GM19023 (cell line): ENCODE measurements at regions not wholly inside any gene's neighbourhood (a gene's known extent, or its start where the extent isn't known, plus 50 kb on each side); places are given as distances from the start of the nearest gene placed in this dataset.

Experiments used
- ATAC-seq: cut with Tn5 transposase; IDR thresholded peaks from one replicate; pipeline ENCODE4 v1.9.1; 2021; ENCODE audit warnings: mild to moderate bottlenecking, moderate library complexity; ENCODE audit not compliant: unreplicated experiment

DNA sequence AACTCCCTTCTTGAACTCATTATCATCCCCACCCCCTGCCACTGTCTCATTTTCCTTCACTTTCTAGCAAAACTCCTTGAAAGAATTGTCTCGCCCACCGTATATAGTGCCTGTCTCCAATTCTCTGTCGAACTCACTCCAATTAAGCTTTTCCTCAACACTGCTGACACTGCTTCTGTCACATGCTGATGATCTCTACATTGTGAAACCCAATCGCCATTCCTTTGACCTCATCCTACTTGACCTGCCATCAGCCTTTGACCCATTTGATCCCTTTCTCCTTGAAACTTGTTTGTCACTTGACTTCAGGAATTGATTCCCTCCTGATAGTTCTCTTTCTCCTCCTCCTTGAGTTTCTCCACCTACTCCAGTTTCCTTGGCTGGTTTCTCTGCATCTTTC lies 54.8 kb downstream of the CCDC71L start:
- no peak for ATAC-seq

GRCh38 chr7:106604971-106605370 lies 56.0 kb downstream of the CCDC71L start:
- no peak for ATAC-seq

GRCh38 chr7:106604303-106604924 lies 56.5 kb downstream of the CCDC71L start:
- ATAC-seq, result no peak

DNA sequence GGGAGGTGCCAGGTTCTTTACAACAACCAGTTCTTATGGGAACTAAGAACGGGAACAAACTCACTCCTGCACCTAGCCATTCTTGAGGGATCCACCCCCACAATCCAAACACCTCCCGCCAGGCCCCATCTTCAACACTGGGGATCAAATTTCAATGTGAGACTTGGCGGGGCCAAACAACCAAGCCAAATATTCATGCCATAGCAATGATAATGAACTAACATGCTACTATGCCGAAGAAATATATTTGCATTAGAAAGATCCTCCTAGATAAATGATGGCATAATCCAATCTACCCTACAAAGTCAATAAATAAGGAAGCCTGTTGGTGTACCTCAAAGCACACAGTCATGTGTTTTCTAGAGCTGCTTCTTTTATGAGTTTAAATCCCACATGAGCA lies 57.6 kb downstream of the CCDC71L start:
- ATAC-seq, result no peak

DNA sequence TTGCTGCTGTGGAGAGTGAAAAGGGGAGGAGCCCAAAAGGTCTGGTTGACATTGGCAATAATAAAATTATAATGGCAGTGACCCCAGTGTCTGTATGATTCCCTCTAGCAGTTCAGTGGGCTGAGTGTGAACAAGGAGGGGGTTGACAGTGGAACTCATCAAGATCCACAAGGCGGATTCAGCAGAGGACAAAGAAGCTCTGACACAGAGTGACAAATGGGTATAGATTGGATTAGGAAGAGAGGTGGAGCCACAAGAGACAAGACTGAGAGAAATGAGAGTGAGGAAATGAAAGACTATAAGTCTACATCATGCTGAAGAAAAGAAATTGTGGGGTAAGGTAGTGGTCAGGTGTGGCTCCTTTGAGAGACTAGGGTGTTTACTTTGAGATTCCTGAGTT lies 58.9 kb downstream of the CCDC71L start:
- no peak for ATAC-seq

GRCh38 chr7:106600569-106601373 lies 60.2 kb downstream of the CCDC71L start:
- ATAC-seq, result no peak

GRCh38 chr7:106599343-106599698 lies 61.6 kb downstream of the CCDC71L start:
- ATAC-seq, result no peak

DNA sequence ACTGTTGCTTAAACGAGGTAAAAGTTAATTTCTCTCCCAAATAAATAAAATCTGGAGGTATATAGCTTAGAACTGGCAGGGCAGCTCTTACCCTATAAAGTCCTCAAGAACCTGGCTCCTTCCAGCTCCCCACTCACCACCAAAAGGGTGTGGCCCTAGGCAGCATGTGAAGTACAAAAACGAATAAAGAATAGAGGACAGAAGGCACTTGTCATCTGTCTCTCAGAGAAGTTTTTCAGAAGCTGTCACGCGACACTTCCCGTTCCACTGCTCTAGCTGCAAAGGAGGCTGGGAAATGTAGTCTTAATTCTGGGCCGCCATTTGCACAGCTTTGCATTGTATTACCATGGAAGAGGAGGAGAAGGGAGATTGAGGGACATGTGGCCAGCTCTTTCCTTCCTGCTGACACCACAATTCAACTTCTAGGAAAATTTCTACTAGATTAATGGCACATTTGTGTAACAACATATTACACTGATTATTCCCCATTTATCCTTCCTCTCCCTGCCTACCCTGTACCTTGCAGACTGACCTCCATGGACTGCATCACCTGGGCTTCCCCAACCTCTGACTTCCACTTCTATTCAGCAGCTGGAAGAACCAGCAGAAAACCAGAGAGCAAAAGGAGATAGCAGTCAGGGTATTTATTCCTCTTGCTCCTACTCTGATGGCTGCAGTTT lies 62.2 kb downstream of the CCDC71L start:
- peak; percentile 99 for ATAC-seq

- ATAC-seq, result no peak
These were observed 63.0 kb downstream of the CCDC71L start for GRCh38 chr7:106597751-106598546.

DNA sequence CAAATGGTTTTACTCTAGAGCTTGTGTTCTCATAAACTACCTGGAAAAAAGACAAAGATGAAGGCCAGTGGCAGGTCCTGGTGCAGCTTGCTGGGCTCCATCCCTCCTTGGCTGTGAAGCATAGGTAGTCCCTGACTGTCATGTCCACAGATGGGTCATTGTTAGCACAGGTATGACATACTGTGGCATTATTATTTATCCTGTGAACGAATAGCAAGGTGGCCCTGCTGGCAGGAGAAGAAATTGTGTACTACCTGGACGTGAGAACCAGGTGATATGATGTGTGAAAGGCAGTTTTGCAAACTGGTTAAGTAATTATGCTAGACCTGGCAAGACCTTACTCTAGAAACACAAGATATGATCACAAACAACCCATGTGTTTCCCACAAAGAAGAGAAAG lies 63.9 kb downstream of the CCDC71L start:
- no peak for ATAC-seq

DNA sequence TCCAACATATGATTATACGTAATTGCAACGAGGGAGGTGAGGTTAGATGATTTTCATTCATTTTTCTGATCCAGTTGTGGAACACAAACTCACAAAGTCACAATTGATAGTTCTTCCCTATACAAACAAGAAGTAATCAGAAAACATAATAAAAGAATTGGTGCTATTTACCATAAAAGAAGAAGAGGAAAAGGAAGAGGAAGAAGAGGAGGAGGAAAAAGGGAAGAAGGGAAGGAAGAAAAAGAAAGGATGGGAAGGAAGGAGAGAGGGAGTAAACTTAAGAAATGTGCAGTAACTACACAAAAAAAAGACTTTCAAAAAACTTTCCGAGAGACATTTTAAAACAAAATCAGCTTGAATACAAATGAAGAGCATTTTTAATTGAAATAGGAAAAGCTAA lies 65.0 kb downstream of the CCDC71L start:
- ATAC-seq, result no peak

DNA sequence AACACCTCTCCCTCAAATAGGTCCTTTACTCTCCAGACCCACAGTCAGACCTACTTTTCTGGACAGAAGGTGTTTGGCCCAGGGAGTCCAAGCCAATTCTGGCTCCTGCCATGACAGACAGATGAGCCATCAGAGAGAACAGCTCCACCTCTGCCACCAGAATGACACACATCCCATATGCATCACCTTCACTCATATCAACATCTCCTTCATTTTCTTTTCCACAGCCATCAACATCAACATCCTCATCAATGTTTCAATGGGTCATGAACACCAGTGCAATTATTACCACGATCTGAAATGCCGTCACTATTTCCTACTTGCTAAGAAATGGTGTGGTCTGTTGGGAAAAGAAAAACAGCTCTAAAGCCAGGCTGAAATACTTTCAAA lies 67.9 kb downstream of the CCDC71L start:
- ATAC-seq, result no peak

GRCh38 chr7:106592282-106593027 lies 68.5 kb downstream of the CCDC71L start:
- no peak for ATAC-seq

DNA sequence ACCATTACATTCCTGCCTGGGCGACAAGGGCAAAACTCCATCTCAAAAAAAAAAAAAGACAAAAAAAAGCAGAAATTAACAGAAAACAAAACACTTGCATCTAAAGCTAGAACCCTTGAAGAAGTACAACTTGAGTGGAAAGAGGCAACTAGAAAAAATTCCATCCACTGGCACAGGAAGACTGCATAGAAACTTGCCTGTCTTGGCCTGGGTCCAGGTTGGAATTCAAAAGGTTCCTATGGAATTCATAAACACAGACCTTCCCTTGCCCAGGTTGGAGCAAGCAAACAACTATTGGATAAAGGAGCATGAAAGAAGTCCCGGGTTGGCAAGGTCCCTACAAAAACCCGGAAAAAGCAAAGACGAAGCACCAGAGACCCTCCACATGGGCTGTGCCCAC lies 69.8 kb downstream of the CCDC71L start:
- no peak for ATAC-seq

GRCh38 chr7:106590209-106590816 lies 70.6 kb downstream of the CCDC71L start:
- ATAC-seq, result no peak

DNA sequence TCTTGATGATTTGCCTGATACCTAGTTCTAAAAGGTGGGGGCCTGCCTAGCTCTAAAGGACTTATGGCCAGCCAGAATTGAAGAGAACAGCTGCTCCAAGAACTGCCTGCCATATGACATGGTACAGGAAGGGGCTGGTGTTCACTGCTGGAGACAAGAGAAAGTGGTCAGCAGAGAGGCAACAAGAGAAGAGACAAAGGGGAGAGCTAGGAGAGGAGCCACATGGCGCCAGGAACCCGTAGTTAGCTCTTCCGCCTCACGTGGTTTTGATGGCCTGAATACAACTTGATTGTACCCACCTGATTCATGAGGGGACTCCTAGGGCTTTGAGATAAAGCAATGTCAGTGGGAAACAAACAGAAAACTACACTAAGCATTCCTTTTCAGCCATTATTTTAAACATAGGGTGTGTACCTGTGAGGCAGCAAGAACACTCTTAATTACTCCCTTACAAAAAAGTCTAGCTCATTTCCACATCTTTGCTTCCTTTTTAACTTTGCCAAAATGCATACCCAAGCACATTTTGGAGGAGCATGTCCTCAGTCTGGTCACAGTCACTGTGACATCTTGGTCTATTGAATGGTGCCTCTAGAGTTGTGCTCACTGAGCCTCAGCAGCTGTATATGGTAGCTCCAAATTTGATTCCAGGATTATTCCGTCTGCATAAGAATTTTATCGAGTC lies 71.6 kb downstream of the CCDC71L start:
- ATAC-seq, result no peak

GRCh38 chr7:106588422-106589197 lies 72.3 kb downstream of the CCDC71L start:
- no peak for ATAC-seq

- no peak for ATAC-seq
These were observed 75.8 kb downstream of the CCDC71L start for GRCh38 chr7:106584914-106585759.
